GM12875 (cell line): ENCODE measurements at regions not wholly inside any gene's neighbourhood (a gene's known extent, or its start where the extent isn't known, plus 50 kb on each side); places are given as distances from the start of the nearest gene placed in this dataset.
A peak's percentile ranks its signal among the peaks of the same experiment; 100 is the strongest.
"Not testable (repeated sequence)": the region's sequence is repeated elsewhere in the genome, so short reads cannot be mapped to it uniquely, and the experiment has no call there.

ENCODE experiments used
- H3K4me3 ChIP-seq: one replicate; pipeline ENCODE4 v1.5.1; 2011; ENCODE audit warnings: low read depth, low read length, control low read depth
- CTCF ChIP-seq: IDR thresholded peaks from 2 replicates; pipeline ENCODE4 v1.5.1; 2011; ENCODE audit warnings: low read depth, mild to moderate bottlenecking, control low read depth, inconsistent platforms, low read length, moderate library complexity, borderline replicate concordance; ENCODE audit not compliant: insufficient read depth

- TF ChIP-seq CTCF = no peak
- no peak overlapping the region for H3K4me3 ChIP-seq
Measured at GRCh38 chr6:97977084-97977483, 694.1 kb upstream of the MMS22L start.

GRCh38 chr6:97978855-97979271 lies 695.8 kb upstream of the MMS22L start:
- 0 out of 2 replicates have a peak, but pooled peaks have one; percentile 18 for TF ChIP-seq CTCF
- no peak overlapping the region for H3K4me3 ChIP-seq

- H3K4me3 ChIP-seq = not testable (repeated sequence)
Measured at GRCh38 chr6:97979285-97979684, 696.3 kb upstream of the MMS22L start.

GRCh38 chr6:97989451-97989850 lies 706.4 kb upstream of the MMS22L start:
- H3K4me3 ChIP-seq = no peak overlapping the region
- no peak for TF ChIP-seq CTCF

GRCh38 chr6:97995158-97995557 lies 712.1 kb upstream of the MMS22L start:
- TF ChIP-seq CTCF = no peak
- H3K4me3 ChIP-seq = no peak overlapping the region

- no peak for TF ChIP-seq CTCF
- no peak overlapping the region for H3K4me3 ChIP-seq
Measured at GRCh38 chr6:98002678-98003077, 719.7 kb upstream of the MMS22L start.

- H3K4me3 ChIP-seq = no peak overlapping the region
- TF ChIP-seq CTCF = no peak
Measured at GRCh38 chr6:98014442-98015201, 731.6 kb upstream of the MMS22L start.

- no peak for TF ChIP-seq CTCF
- H3K4me3 ChIP-seq = no peak overlapping the region
Measured at GRCh38 chr6:98016565-98016964, 733.5 kb upstream of the MMS22L start.
